Gastroesophageal sphincter (tissue), 3 donors: ENCODE measurements at regions not wholly inside any gene's neighbourhood (a gene's known extent, or its start where the extent isn't known, plus 50 kb on each side); places are given as distances from the start of the nearest gene placed in this dataset.

Experiments used
- EP300 ChIP-seq: sonication (generic); formaldehyde crosslinking; IDR thresholded peaks from one replicate; pipeline ENCODE4 v1.6.1; 2017; ENCODE audit warnings: antibody characterized with exemption, mild to moderate bottlenecking
- POLR2A ChIP-seq, 2 donors: fragments of 450-650 bp; IDR thresholded peaks; one replicate each; pipeline ENCODE4 v1.6.1; 2017; ENCODE audit warnings: antibody characterized with exemption in 2 of 2, mild to moderate bottlenecking in 2 of 2, moderate library complexity in 1 of 2
- TF ChIP-seq, protein P1 (sequence below), 4 experiments: fragments of 200-600 bp in 2 of 4; fragments of 450-650 bp in 2 of 4; sonication (generic) in 1 of 4; IDR thresholded peaks; one replicate each; pipeline ENCODE4 v1.5.1; 2017 to 2019; ENCODE audit warnings: antibody characterized with exemption in 4 of 4, mild to moderate bottlenecking in 2 of 4, moderate library complexity in 2 of 4

DNA sequence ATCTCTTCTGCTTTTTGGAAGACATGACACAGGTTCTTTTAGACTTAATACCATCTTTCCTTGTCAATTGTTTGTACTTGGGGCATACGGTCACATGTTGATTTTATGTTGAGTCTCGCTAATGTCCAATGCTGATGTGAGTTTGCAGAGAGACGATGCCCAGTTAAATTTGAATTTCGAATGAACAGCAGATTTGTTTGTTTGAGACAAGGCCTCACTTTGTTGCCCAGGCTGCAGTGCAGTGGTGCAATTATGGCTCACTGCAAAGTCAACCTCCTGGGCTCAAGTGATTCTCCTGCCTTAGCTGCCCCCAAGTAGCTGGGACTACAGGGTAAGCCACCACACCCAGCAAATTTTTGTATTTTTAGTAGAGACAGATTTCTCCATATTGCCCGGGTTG, 473.5 kb downstream of the RIT2 start:
- TF ChIP-seq, protein P1, sequence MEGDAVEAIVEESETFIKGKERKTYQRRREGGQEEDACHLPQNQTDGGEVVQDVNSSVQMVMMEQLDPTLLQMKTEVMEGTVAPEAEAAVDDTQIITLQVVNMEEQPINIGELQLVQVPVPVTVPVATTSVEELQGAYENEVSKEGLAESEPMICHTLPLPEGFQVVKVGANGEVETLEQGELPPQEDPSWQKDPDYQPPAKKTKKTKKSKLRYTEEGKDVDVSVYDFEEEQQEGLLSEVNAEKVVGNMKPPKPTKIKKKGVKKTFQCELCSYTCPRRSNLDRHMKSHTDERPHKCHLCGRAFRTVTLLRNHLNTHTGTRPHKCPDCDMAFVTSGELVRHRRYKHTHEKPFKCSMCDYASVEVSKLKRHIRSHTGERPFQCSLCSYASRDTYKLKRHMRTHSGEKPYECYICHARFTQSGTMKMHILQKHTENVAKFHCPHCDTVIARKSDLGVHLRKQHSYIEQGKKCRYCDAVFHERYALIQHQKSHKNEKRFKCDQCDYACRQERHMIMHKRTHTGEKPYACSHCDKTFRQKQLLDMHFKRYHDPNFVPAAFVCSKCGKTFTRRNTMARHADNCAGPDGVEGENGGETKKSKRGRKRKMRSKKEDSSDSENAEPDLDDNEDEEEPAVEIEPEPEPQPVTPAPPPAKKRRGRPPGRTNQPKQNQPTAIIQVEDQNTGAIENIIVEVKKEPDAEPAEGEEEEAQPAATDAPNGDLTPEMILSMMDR (IDR thresholded peaks at IDR 0.05), result no peak
- TF ChIP-seq POLR2A (IDR thresholded peaks at IDR 0.05) (no peak), EP300 (no peak)
